Immature natural killer cell (primary cell): ENCODE measurements at regions not wholly inside any gene's neighbourhood (a gene's known extent, or its start where the extent isn't known, plus 50 kb on each side); places are given as distances from the start of the nearest gene placed in this dataset.

Source experiments
- DNase-seq, 3 donors: peaks; one replicate each; pipeline ENCODE4 v3.0.0; 2022; ENCODE audit warnings: mixed read lengths in 1 of 3
- H3K27ac Mint-ChIP-seq, 6 donors: one replicate each; pipeline ENCODE4 v1.8.0; 2020; ENCODE audit warnings: mixed read lengths in 6 of 6, mild to moderate bottlenecking in 5 of 6, inconsistent platforms in 4 of 6, moderate library complexity in 3 of 6
- H3K27me3 Mint-ChIP-seq, 3 donors: one replicate each; pipeline ENCODE4 v1.8.0; 2020 to 2021; ENCODE audit warnings: low read depth in 3 of 3, mild to moderate bottlenecking in 3 of 3, mixed read lengths in 3 of 3, moderate library complexity in 3 of 3, inconsistent platforms in 1 of 3
- H3K36me3 Mint-ChIP-seq, 3 donors: one replicate each; pipeline ENCODE4 v1.8.0; 2020; ENCODE audit warnings: mixed read lengths in 3 of 3, inconsistent platforms in 2 of 3, mild to moderate bottlenecking in 2 of 3
- H3K4me1 Mint-ChIP-seq, 2 donors: one replicate each; pipeline ENCODE4 v1.8.0; 2020; ENCODE audit warnings: inconsistent platforms in 2 of 2, mild to moderate bottlenecking in 2 of 2, mixed read lengths in 2 of 2, moderate library complexity in 1 of 2
- H3K4me3 Mint-ChIP-seq, 5 donors: one replicate each; pipeline ENCODE4 v1.8.0; 2020; ENCODE audit warnings: mild to moderate bottlenecking in 5 of 5, mixed read lengths in 5 of 5, inconsistent platforms in 3 of 5, moderate library complexity in 3 of 5
- H3K9me3 Mint-ChIP-seq, 6 donors: one replicate each; pipeline ENCODE4 v1.8.0; 2020; ENCODE audit warnings: mild to moderate bottlenecking in 6 of 6, mixed read lengths in 6 of 6, inconsistent platforms in 4 of 6, moderate library complexity in 3 of 6

- Mint-ChIP-seq H3K27ac (no peak overlapping the region), H3K9me3 (peaks cover 0 to 2% (median 0%) of the 10 kb centered on the region in 6 donors), H3K27me3 (peaks cover 1 to 12% (median 4%) of the 10 kb centered on the region in 3 donors), H3K4me3 (no peak overlapping the region), H3K4me1 (no peaks in the 10 kb centered on the region), H3K36me3 (no peaks in the 10 kb centered on the region)
- DNase-seq, result no peak
These were observed 138.8 kb upstream of the COPS8 start for GRCh38 chr2:236946871-236947270.

GRCh38 chr2:236947294-236947693, 138.4 kb upstream of the COPS8 start:
- Mint-ChIP-seq H3K4me1 (no peaks in the 10 kb centered on the region), H3K27me3 (peaks cover 1 to 12% (median 6%) of the 10 kb centered on the region in 3 donors), H3K27ac (no peak overlapping the region), H3K9me3 (peaks cover 0 to 3% (median 0%) of the 10 kb centered on the region in 6 donors), H3K4me3 (no peak overlapping the region), H3K36me3 (no peaks in the 10 kb centered on the region)
- no peak for DNase-seq

- Mint-ChIP-seq H3K4me3 (no peak overlapping the region), H3K9me3 (peaks cover 0 to 3% (median 0%) of the 10 kb centered on the region in 6 donors), H3K36me3 (no peaks in the 10 kb centered on the region), H3K27me3 (peaks cover 1 to 10% (median 6%) of the 10 kb centered on the region in 3 donors), H3K27ac (no peak overlapping the region), H3K4me1 (no peaks in the 10 kb centered on the region)
- DNase-seq, result no peak
These were observed 137.8 kb upstream of the COPS8 start for GRCh38 chr2:236947896-236948295.

- Mint-ChIP-seq H3K36me3 (no peaks in the 10 kb centered on the region), H3K27ac (no peak overlapping the region), H3K27me3 (peaks cover 0 to 10% (median 5%) of the 10 kb centered on the region in 3 donors), H3K4me3 (no peak overlapping the region), H3K4me1 (no peaks in the 10 kb centered on the region), H3K9me3 (peaks cover 0 to 3% (median 0%) of the 10 kb centered on the region in 6 donors)
- no peak for DNase-seq
These were observed 136.4 kb upstream of the COPS8 start for GRCh38 chr2:236949089-236949905.

GRCh38 chr2:236951830-236952475, 133.7 kb upstream of the COPS8 start:
- no peaks in the 10 kb centered on the region for H3K4me1 Mint-ChIP-seq
- peaks cover 0 to 3% (median 0%) of the 10 kb centered on the region in 6 donors for H3K9me3 Mint-ChIP-seq
- H3K27ac Mint-ChIP-seq, result no peak overlapping the region
- no peak overlapping the region for H3K4me3 Mint-ChIP-seq
- no peak for DNase-seq
- no peaks in the 10 kb centered on the region for H3K36me3 Mint-ChIP-seq
- H3K27me3 Mint-ChIP-seq, result peaks cover 0 to 14% (median 6%) of the 10 kb centered on the region in 3 donors

- Mint-ChIP-seq H3K36me3 (no peaks in the 10 kb centered on the region), H3K27ac (no peak overlapping the region)
These were observed 131.0 kb upstream of the COPS8 start for GRCh38 chr2:236954641-236955040.

GRCh38 chr2:236955521-236956030, 130.1 kb upstream of the COPS8 start:
- Mint-ChIP-seq H3K4me3 (no peak overlapping the region), H3K36me3 (no peaks in the 10 kb centered on the region), H3K4me1 (no peaks in the 10 kb centered on the region), H3K9me3 (peaks cover 0 to 3% (median 0%) of the 10 kb centered on the region in 6 donors), H3K27ac (no peak overlapping the region), H3K27me3 (peaks cover 0 to 11% (median 4%) of the 10 kb centered on the region in 3 donors)
- no peak for DNase-seq

More at GRCh38 chr2:236954641-236955040, 131.0 kb upstream of the COPS8 start:
- Mint-ChIP-seq H3K4me3 (no peak overlapping the region), H3K4me1 (no peaks in the 10 kb centered on the region), H3K27me3 (peaks cover 0 to 11% (median 4%) of the 10 kb centered on the region in 3 donors), H3K9me3 (peaks cover 0 to 3% (median 0%) of the 10 kb centered on the region in 6 donors)
- no peak for DNase-seq

- no peaks in the 10 kb centered on the region for H3K4me1 Mint-ChIP-seq
- no peaks in the 10 kb centered on the region for H3K36me3 Mint-ChIP-seq
- H3K27me3 Mint-ChIP-seq, result peaks cover 0 to 11% (median 4%) of the 10 kb centered on the region in 3 donors
- H3K4me3 Mint-ChIP-seq, result no peak overlapping the region
- H3K27ac Mint-ChIP-seq, result no peak overlapping the region
- H3K9me3 Mint-ChIP-seq, result peaks cover 0 to 3% (median 0%) of the 10 kb centered on the region in 6 donors
- DNase-seq, result no peak
These were observed 129.6 kb upstream of the COPS8 start for GRCh38 chr2:236956031-236956618.

- Mint-ChIP-seq H3K4me3 (no peak overlapping the region), H3K27ac (no peak overlapping the region), H3K27me3 (peaks cover 0 to 9% (median 4%) of the 10 kb centered on the region in 3 donors), H3K9me3 (peaks cover 0 to 3% (median 0%) of the 10 kb centered on the region in 6 donors), H3K4me1 (no peaks in the 10 kb centered on the region), H3K36me3 (no peaks in the 10 kb centered on the region)
- DNase-seq, result no peak
These were observed 129.0 kb upstream of the COPS8 start for GRCh38 chr2:236956641-236957040.

- Mint-ChIP-seq H3K4me1 (no peaks in the 10 kb centered on the region), H3K4me3 (no peak overlapping the region)
These were observed 126.7 kb upstream of the COPS8 start for GRCh38 chr2:236959036-236959435.

GRCh38 chr2:236959876-236960275, 125.8 kb upstream of the COPS8 start:
- no peaks in the 10 kb centered on the region for H3K36me3 Mint-ChIP-seq
- no peak overlapping the region for H3K4me3 Mint-ChIP-seq
- no peak overlapping the region for H3K27ac Mint-ChIP-seq
- H3K9me3 Mint-ChIP-seq, result no peaks in the 10 kb centered on the region
- peaks cover 0 to 9% (median 1%) of the 10 kb centered on the region in 3 donors for H3K27me3 Mint-ChIP-seq
- no peaks in the 10 kb centered on the region for H3K4me1 Mint-ChIP-seq
- DNase-seq, result no peak

More at GRCh38 chr2:236959036-236959435, 126.7 kb upstream of the COPS8 start:
- DNase-seq, result no peak
- H3K36me3 Mint-ChIP-seq, result no peaks in the 10 kb centered on the region
- H3K27ac Mint-ChIP-seq, result no peak overlapping the region
- peaks cover 0 to 9% (median 1%) of the 10 kb centered on the region in 3 donors for H3K27me3 Mint-ChIP-seq
- H3K9me3 Mint-ChIP-seq, result peaks cover 0 to under 1% (median 0%) of the 10 kb centered on the region in 6 donors

GRCh38 chr2:236960531-236960930, 125.2 kb upstream of the COPS8 start:
- H3K27me3 Mint-ChIP-seq, result peaks cover 0 to 7% (median 1%) of the 10 kb centered on the region in 3 donors
- H3K4me3 Mint-ChIP-seq, result no peak overlapping the region
- no peaks in the 10 kb centered on the region for H3K36me3 Mint-ChIP-seq
- no peak overlapping the region for H3K27ac Mint-ChIP-seq
- H3K4me1 Mint-ChIP-seq, result no peaks in the 10 kb centered on the region
- H3K9me3 Mint-ChIP-seq, result no peaks in the 10 kb centered on the region
- no peak for DNase-seq

- Mint-ChIP-seq H3K27me3 (peaks cover 0 to 3% (median 0%) of the 10 kb centered on the region in 3 donors), H3K4me1 (peaks cover 6 to 11% of the 10 kb centered on the region in 2 donors), H3K9me3 (no peaks in the 10 kb centered on the region), H3K36me3 (no peaks in the 10 kb centered on the region), H3K4me3 (no peak overlapping the region), H3K27ac (no peak overlapping the region)
- no peak for DNase-seq
These were observed 122.9 kb upstream of the COPS8 start for GRCh38 chr2:236962816-236963215.
